ENCODE measurements at regions not wholly inside any gene's neighbourhood (a gene's known extent, or its start where the extent isn't known, plus 50 kb on each side); places are given as distances from the start of the nearest gene placed in this dataset.

GRCh38 chr9:31067418-31067817, 1317.0 kb upstream of the ACO1 start:
- no peak overlapping the region for H3K27ac Mint-ChIP-seq
- H3K36me3 Mint-ChIP-seq = no peaks in the 10 kb centered on the region
- H3K36me3 ChIP-seq (ENCODE audit: control insufficient read depth in 2 of 2, extremely low read depth in 1 of 2, insufficient read depth in 1 of 2, low read length in 1 of 2) = no peaks in the 10 kb centered on the region
- no peak overlapping the region for H3K4me3 Mint-ChIP-seq
- H3K27me3 ChIP-seq (replicated peaks in 1 of 2; ENCODE audit: control insufficient read depth in 2 of 2, extremely low read depth in 1 of 2, insufficient read depth in 2 of 2, low read length in 1 of 2) = peaks cover 0 to 7% of the 10 kb centered on the region in 2 experiments
- WGBS (ENCODE audit: insufficient coverage) = 25% methylated on average over 2 of the region's 2 CpGs
- no peak overlapping the region for H3K27ac ChIP-seq (ENCODE audit: low read length)
- DNase-seq (no peak), ATAC-seq (replicated peaks in 1 of 4) (no peak)
- H3K27me3 Mint-ChIP-seq = peaks cover 7 to 10% of the 10 kb centered on the region in 2 donors
- CTCF ChIA-PET = interaction anchor here in 1 of 2 donors (0.7 kb wide), 1 partner anchor 123 kb away, joined by 4 read pairs; no protein-coding TSS in a partner anchor
- H3K4me1 Mint-ChIP-seq = no peaks in the 10 kb centered on the region
- no peaks in the 10 kb centered on the region for H3K9me3 Mint-ChIP-seq
- POLR2A ChIA-PET = interaction anchor here in 1 of 2 donors (0.6 kb wide), 1 partner anchor 117 kb away, joined by 3 read pairs; no protein-coding TSS in a partner anchor
- H3K9me3 ChIP-seq = no peaks in the 10 kb centered on the region
- no peaks in the 10 kb centered on the region for H3K4me1 ChIP-seq (ENCODE audit: control insufficient read depth in 1 of 2, extremely low read depth in 1 of 2, insufficient read depth in 2 of 2, low read length in 2 of 2)
- no peak overlapping the region for H3K4me3 ChIP-seq (ENCODE audit: control insufficient read depth in 1 of 2, extremely low read depth in 1 of 2, low read length in 1 of 2)

GRCh38 chr9:31071606-31072286, 1312.7 kb upstream of the ACO1 start:
- 81% methylated on average over 15 of the region's 23 CpGs for WGBS (ENCODE audit: insufficient coverage)
- DNase-seq = no peak

GRCh38 chr9:31078175-31078574, 1306.3 kb upstream of the ACO1 start:
- ChIA-PET POLR2A (no interaction called here), CTCF (no interaction called here)
- 43% methylated on average over 1 of the region's 2 CpGs for WGBS (ENCODE audit: insufficient coverage)
- Histone ChIP-seq H3K4me3 (ENCODE audit: control insufficient read depth in 1 of 2, extremely low read depth in 1 of 2, low read length in 1 of 2) (no peak overlapping the region), H3K4me1 (ENCODE audit: control insufficient read depth in 1 of 2, extremely low read depth in 1 of 2, insufficient read depth in 2 of 2, low read length in 2 of 2) (no peaks in the 10 kb centered on the region), H3K36me3 (ENCODE audit: control insufficient read depth in 2 of 2, extremely low read depth in 1 of 2, insufficient read depth in 1 of 2, low read length in 1 of 2) (no peaks in the 10 kb centered on the region), H3K9me3 (no peaks in the 10 kb centered on the region), H3K27ac (ENCODE audit: low read length) (no peak overlapping the region), H3K27me3 (replicated peaks in 1 of 2; ENCODE audit: control insufficient read depth in 2 of 2, extremely low read depth in 1 of 2, insufficient read depth in 2 of 2, low read length in 1 of 2) (no peaks in the 10 kb centered on the region)
- Mint-ChIP-seq H3K36me3 (no peaks in the 10 kb centered on the region), H3K27ac (no peak overlapping the region), H3K4me1 (no peaks in the 10 kb centered on the region), H3K4me3 (no peak overlapping the region), H3K9me3 (no peaks in the 10 kb centered on the region), H3K27me3 (peaks cover 0 to 7% of the 10 kb centered on the region in 2 donors)
- ATAC-seq (replicated peaks in 1 of 4) (no peak), DNase-seq (no peak)

More at GRCh38 chr9:31071606-31072286, 1312.7 kb upstream of the ACO1 start:
- no peaks in the 10 kb centered on the region for H3K9me3 Mint-ChIP-seq
- no peaks in the 10 kb centered on the region for H3K36me3 ChIP-seq (ENCODE audit: control insufficient read depth in 2 of 2, extremely low read depth in 1 of 2, insufficient read depth in 1 of 2, low read length in 1 of 2)
- H3K27me3 ChIP-seq (replicated peaks in 1 of 2; ENCODE audit: control insufficient read depth in 2 of 2, extremely low read depth in 1 of 2, insufficient read depth in 2 of 2, low read length in 1 of 2) = peaks cover 0 to 7% of the 10 kb centered on the region in 2 experiments
- no peak overlapping the region for H3K27ac ChIP-seq (ENCODE audit: low read length)
- H3K4me3 ChIP-seq (ENCODE audit: control insufficient read depth in 1 of 2, extremely low read depth in 1 of 2, low read length in 1 of 2) = no peak overlapping the region
- H3K4me1 Mint-ChIP-seq = no peaks in the 10 kb centered on the region
- no peak overlapping the region for H3K27ac Mint-ChIP-seq
- no peak overlapping the region for H3K4me3 Mint-ChIP-seq
- ATAC-seq (replicated peaks in 1 of 4) = no peak
- POLR2A ChIA-PET = no interaction called here
- CTCF ChIA-PET = no interaction called here
- H3K4me1 ChIP-seq (ENCODE audit: control insufficient read depth in 1 of 2, extremely low read depth in 1 of 2, insufficient read depth in 2 of 2, low read length in 2 of 2) = no peaks in the 10 kb centered on the region
- H3K27me3 Mint-ChIP-seq = peaks cover 4 to 7% of the 10 kb centered on the region in 2 donors
- H3K36me3 Mint-ChIP-seq = no peaks in the 10 kb centered on the region
- H3K9me3 ChIP-seq = no peaks in the 10 kb centered on the region

- no peaks in the 10 kb centered on the region for H3K9me3 ChIP-seq
- no peak overlapping the region for H3K27ac ChIP-seq (ENCODE audit: low read length)
- no peaks in the 10 kb centered on the region for H3K27me3 ChIP-seq (replicated peaks in 1 of 2; ENCODE audit: control insufficient read depth in 2 of 2, extremely low read depth in 1 of 2, insufficient read depth in 2 of 2, low read length in 1 of 2)
- DNase-seq = no peak
- POLR2A ChIA-PET = no interaction called here
- WGBS (ENCODE audit: insufficient coverage) = no CpG with 5 or more reads among the region's 4 CpGs
- H3K4me1 ChIP-seq (ENCODE audit: control insufficient read depth in 1 of 2, extremely low read depth in 1 of 2, insufficient read depth in 2 of 2, low read length in 2 of 2) = no peaks in the 10 kb centered on the region
- ATAC-seq (replicated peaks in 1 of 4) = no peak
- H3K36me3 ChIP-seq (ENCODE audit: control insufficient read depth in 2 of 2, extremely low read depth in 1 of 2, insufficient read depth in 1 of 2, low read length in 1 of 2) = no peaks in the 10 kb centered on the region
- H3K4me3 Mint-ChIP-seq = no peak overlapping the region
- peaks cover 0 to 7% of the 10 kb centered on the region in 2 donors for H3K27me3 Mint-ChIP-seq
- no peak overlapping the region for H3K4me3 ChIP-seq (ENCODE audit: control insufficient read depth in 1 of 2, extremely low read depth in 1 of 2, low read length in 1 of 2)
- H3K4me1 Mint-ChIP-seq = no peaks in the 10 kb centered on the region
- no peaks in the 10 kb centered on the region for H3K36me3 Mint-ChIP-seq
- CTCF ChIA-PET = no interaction called here
- no peak overlapping the region for H3K27ac Mint-ChIP-seq
- H3K9me3 Mint-ChIP-seq = no peaks in the 10 kb centered on the region
Measured at GRCh38 chr9:31084350-31084749, 1300.1 kb upstream of the ACO1 start.

- Histone ChIP-seq H3K27ac (ENCODE audit: low read length) (no peak overlapping the region), H3K9me3 (no peaks in the 10 kb centered on the region), H3K36me3 (ENCODE audit: control insufficient read depth in 2 of 2, extremely low read depth in 1 of 2, insufficient read depth in 1 of 2, low read length in 1 of 2) (no peaks in the 10 kb centered on the region), H3K4me3 (ENCODE audit: control insufficient read depth in 1 of 2, extremely low read depth in 1 of 2, low read length in 1 of 2) (no peak overlapping the region), H3K4me1 (ENCODE audit: control insufficient read depth in 1 of 2, extremely low read depth in 1 of 2, insufficient read depth in 2 of 2, low read length in 2 of 2) (no peaks in the 10 kb centered on the region), H3K27me3 (replicated peaks in 1 of 2; ENCODE audit: control insufficient read depth in 2 of 2, extremely low read depth in 1 of 2, insufficient read depth in 2 of 2, low read length in 1 of 2) (no peaks in the 10 kb centered on the region)
- Mint-ChIP-seq H3K9me3 (no peaks in the 10 kb centered on the region), H3K27ac (no peak overlapping the region), H3K27me3 (peaks cover 0 to 14% of the 10 kb centered on the region in 2 donors), H3K4me1 (no peaks in the 10 kb centered on the region), H3K4me3 (no peak overlapping the region), H3K36me3 (no peaks in the 10 kb centered on the region)
- POLR2A ChIA-PET = interaction anchor here (0.6 to 0.7 kb wide), 2 partner anchors 42 to 356 kb away, joined by 3 to 4 read pairs; no protein-coding TSS in a partner anchor
- DNase-seq = no peak
- CTCF ChIA-PET = no interaction called here
- no peak for ATAC-seq (replicated peaks in 1 of 4)
Measured at GRCh38 chr9:31089549-31090221, 1294.8 kb upstream of the ACO1 start.

- ChIA-PET POLR2A (no interaction called here), CTCF (no interaction called here)
- H3K9me3 ChIP-seq = no peaks in the 10 kb centered on the region
- WGBS (ENCODE audit: insufficient coverage) = no CpG with 5 or more reads among the region's 1 CpG
- no peak overlapping the region for H3K27ac ChIP-seq (ENCODE audit: low read length)
- ATAC-seq (replicated peaks in 1 of 4) (no peak), DNase-seq (no peak)
- H3K27ac Mint-ChIP-seq = no peak overlapping the region
- no peaks in the 10 kb centered on the region for H3K4me1 Mint-ChIP-seq
- peaks cover 0 to 10% of the 10 kb centered on the region in 2 donors for H3K27me3 Mint-ChIP-seq
- no peaks in the 10 kb centered on the region for H3K4me1 ChIP-seq (ENCODE audit: control insufficient read depth in 1 of 2, extremely low read depth in 1 of 2, insufficient read depth in 2 of 2, low read length in 2 of 2)
- H3K4me3 ChIP-seq (ENCODE audit: control insufficient read depth in 1 of 2, extremely low read depth in 1 of 2, low read length in 1 of 2) = no peak overlapping the region
- no peaks in the 10 kb centered on the region for H3K9me3 Mint-ChIP-seq
- H3K27me3 ChIP-seq (replicated peaks in 1 of 2; ENCODE audit: control insufficient read depth in 2 of 2, extremely low read depth in 1 of 2, insufficient read depth in 2 of 2, low read length in 1 of 2) = no peaks in the 10 kb centered on the region
- no peak overlapping the region for H3K4me3 Mint-ChIP-seq
- H3K36me3 ChIP-seq (ENCODE audit: control insufficient read depth in 2 of 2, extremely low read depth in 1 of 2, insufficient read depth in 1 of 2, low read length in 1 of 2) = no peaks in the 10 kb centered on the region
- no peaks in the 10 kb centered on the region for H3K36me3 Mint-ChIP-seq
Measured at GRCh38 chr9:31100311-31100710, 1284.1 kb upstream of the ACO1 start.

All from T-cell (primary cell).